ENCODE measurements at regions not wholly inside any gene's neighbourhood (a gene's known extent, or its start where the extent isn't known, plus 50 kb on each side); places are given as distances from the start of the nearest gene placed in this dataset.

GRCh38 chr16:26770547-26770946 lies 296.2 kb upstream of the C16orf82 start:
- Histone ChIP-seq H3K4me2 (ENCODE audit: control insufficient read depth, insufficient read depth) (no peak overlapping the region), H3K4me3 (no peak overlapping the region), H2AFZ (ENCODE audit: control insufficient read depth, low read depth, low read length) (no peak overlapping the region), H3K36me3 (ENCODE audit: control insufficient read depth in 2 of 2, insufficient read depth in 2 of 2, low read length in 1 of 2) (no peaks in the 10 kb centered on the region), H3K4me1 (ENCODE audit: control insufficient read depth, insufficient read depth, low read length) (no peaks in the 10 kb centered on the region), H3K9ac (ENCODE audit: control insufficient read depth, insufficient read depth, low read length) (no peak overlapping the region), H3K9me3 (replicated peaks; ENCODE audit: control insufficient read depth, insufficient read depth, low read length) (no peaks in the 10 kb centered on the region), H4K20me1 (ENCODE audit: control insufficient read depth, insufficient read depth) (no peaks in the 10 kb centered on the region), H3K27ac (ENCODE audit: control insufficient read depth, insufficient read depth) (no peak overlapping the region), H3K27me3 (replicated peaks in 1 of 2; ENCODE audit: control insufficient read depth in 2 of 2, insufficient read depth in 2 of 2, low read length in 1 of 2) (no peaks in the 10 kb centered on the region), H3K79me2 (ENCODE audit: control insufficient read depth, insufficient read depth, low read length) (no peaks in the 10 kb centered on the region)
- ChIA-PET SMC1A (ENCODE audit: uncharacterized antibody, unreplicated experiment) (no interaction called here), POLR2A (no interaction called here), RAD21 (ENCODE audit: unreplicated experiment) (no interaction called here), CTCF (no interaction called here)
- intact Hi-C loops (cut with micrococcal nuclease; ENCODE audit: unreplicated experiment) (no loop called here), in situ Hi-C loops (cut with MboI) (no loop called here)
- TF ChIP-seq TARDBP (IDR thresholded peaks at IDR 0.05; ENCODE audit: borderline replicate concordance) (no peak), TBL1XR1 (IDR thresholded peaks at IDR 0.05; ENCODE audit: low read depth, low read length) (no peak), SUZ12 (IDR thresholded peaks at IDR 0.05; ENCODE audit: unreplicated experiment) (no peak), NFYA (IDR thresholded peaks at IDR 0.05; ENCODE audit: borderline replicate concordance, low read depth, low read length) (no peak)
- BruUV-seq (replicated peaks): no TSS peak
- FAIRE-seq (no peak), ATAC-seq (no peak), DNase-seq (ENCODE audit: low read depth, low spot score) (no peak)

DNA sequence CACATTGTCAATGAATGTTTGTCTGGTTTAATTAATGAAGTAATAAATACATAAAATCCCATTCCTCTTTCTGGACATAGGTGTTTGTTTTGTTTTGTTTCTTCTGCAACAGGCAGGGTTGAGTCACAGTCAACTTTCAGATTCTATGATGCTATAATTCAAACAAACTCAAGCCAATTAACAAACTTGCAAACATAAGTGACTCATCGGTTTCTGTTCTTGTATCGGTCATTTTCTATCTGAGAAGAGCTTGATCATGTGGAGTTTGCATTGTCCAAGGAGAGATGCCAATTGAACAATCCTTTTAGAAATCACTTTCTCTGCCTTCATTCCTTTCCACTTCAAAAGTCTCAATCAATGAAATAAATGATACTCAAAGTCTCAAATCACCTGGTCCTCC lies 294.2 kb upstream of the C16orf82 start:
- SMC1A ChIA-PET (ENCODE audit: uncharacterized antibody, unreplicated experiment): interaction anchor here (2.2 kb wide), 1 partner anchor 9 kb away, joined by 7 read pairs; no protein-coding TSS in a partner anchor
- no TSS peak for BruUV-seq (replicated peaks)
- Histone ChIP-seq H3K27me3 (replicated peaks in 1 of 2; ENCODE audit: control insufficient read depth in 2 of 2, insufficient read depth in 2 of 2, low read length in 1 of 2) (no peaks in the 10 kb centered on the region), H3K79me2 (ENCODE audit: control insufficient read depth, insufficient read depth, low read length) (no peaks in the 10 kb centered on the region), H3K4me2 (ENCODE audit: control insufficient read depth, insufficient read depth) (no peak overlapping the region), H3K36me3 (ENCODE audit: control insufficient read depth in 2 of 2, insufficient read depth in 2 of 2, low read length in 1 of 2) (no peaks in the 10 kb centered on the region), H2AFZ (ENCODE audit: control insufficient read depth, low read depth, low read length) (no peak overlapping the region), H3K9me3 (replicated peaks; ENCODE audit: control insufficient read depth, insufficient read depth, low read length) (no peaks in the 10 kb centered on the region), H3K4me3 (no peak overlapping the region), H3K9ac (ENCODE audit: control insufficient read depth, insufficient read depth, low read length) (no peak overlapping the region), H3K27ac (ENCODE audit: control insufficient read depth, insufficient read depth) (no peak overlapping the region), H4K20me1 (ENCODE audit: control insufficient read depth, insufficient read depth) (no peaks in the 10 kb centered on the region), H3K4me1 (ENCODE audit: control insufficient read depth, insufficient read depth, low read length) (no peaks in the 10 kb centered on the region)
- CTCF ChIA-PET: no interaction called here
- TF ChIP-seq JUNB (IDR thresholded peaks at IDR 0.05) (peak; percentile 40), MTA2 (IDR thresholded peaks at IDR 0.05; ENCODE audit: low read depth) (peak; percentile 76), EED (IDR thresholded peaks at IDR 0.05; ENCODE audit: low read depth) (no peak), IKZF2 (IDR thresholded peaks at IDR 0.05) (peak in 1 of 2 experiments; percentile 42; a peak in 2 of 4 replicates)
- TF ChIP-seq, protein P1, sequence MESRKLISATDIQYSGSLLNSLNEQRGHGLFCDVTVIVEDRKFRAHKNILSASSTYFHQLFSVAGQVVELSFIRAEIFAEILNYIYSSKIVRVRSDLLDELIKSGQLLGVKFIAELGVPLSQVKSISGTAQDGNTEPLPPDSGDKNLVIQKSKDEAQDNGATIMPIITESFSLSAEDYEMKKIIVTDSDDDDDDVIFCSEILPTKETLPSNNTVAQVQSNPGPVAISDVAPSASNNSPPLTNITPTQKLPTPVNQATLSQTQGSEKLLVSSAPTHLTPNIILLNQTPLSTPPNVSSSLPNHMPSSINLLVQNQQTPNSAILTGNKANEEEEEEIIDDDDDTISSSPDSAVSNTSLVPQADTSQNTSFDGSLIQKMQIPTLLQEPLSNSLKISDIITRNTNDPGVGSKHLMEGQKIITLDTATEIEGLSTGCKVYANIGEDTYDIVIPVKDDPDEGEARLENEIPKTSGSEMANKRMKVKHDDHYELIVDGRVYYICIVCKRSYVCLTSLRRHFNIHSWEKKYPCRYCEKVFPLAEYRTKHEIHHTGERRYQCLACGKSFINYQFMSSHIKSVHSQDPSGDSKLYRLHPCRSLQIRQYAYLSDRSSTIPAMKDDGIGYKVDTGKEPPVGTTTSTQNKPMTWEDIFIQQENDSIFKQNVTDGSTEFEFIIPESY (IDR thresholded peaks at IDR 0.05): no peak
- POLR2A ChIA-PET: no interaction called here
- DNase-seq (ENCODE audit: low read depth, low spot score) (no peak), ATAC-seq (peak; percentile 73), FAIRE-seq (no peak)
- intact Hi-C loops (cut with micrococcal nuclease; ENCODE audit: unreplicated experiment): no loop called here
- 0% methylated on average over 2 of the region's 2 CpGs for WGBS (ENCODE audit: insufficient coverage, insufficient replicate concordance, low lambda C conversion rate, missing lambda C conversion rate)
- in situ Hi-C loops (cut with MboI): no loop called here
- RAD21 ChIA-PET (ENCODE audit: unreplicated experiment): interaction anchor here (0.5 kb wide), 1 partner anchor 852 kb away, joined by 3 read pairs; no protein-coding TSS in a partner anchor

Data from GM12878 (cell line).